Progenitor cell of endocrine pancreas (in vitro differentiated cells): ENCODE measurements at regions not wholly inside any gene's neighbourhood (a gene's known extent, or its start where the extent isn't known, plus 50 kb on each side); places are given as distances from the start of the nearest gene placed in this dataset.

Source experiments
- DNase-seq: peaks from one replicate; pipeline ENCODE4 v3.0.0; 2021; ENCODE audit warnings: low spot score; ENCODE audit not compliant: unreplicated experiment
- H3K27ac Mint-ChIP-seq: 2 replicates; pipeline ENCODE4 v1.8.0; 2021; ENCODE audit warnings: mild to moderate bottlenecking, moderate library complexity, mixed read lengths
- H3K27me3 Mint-ChIP-seq: 2 replicates; pipeline ENCODE4 v1.8.0; 2021; ENCODE audit warnings: mixed read lengths
- H3K36me3 Mint-ChIP-seq: 2 replicates; pipeline ENCODE4 v1.8.0; 2022; ENCODE audit warnings: mixed read lengths; ENCODE audit not compliant: insufficient read depth
- H3K4me1 Mint-ChIP-seq: 2 replicates; pipeline ENCODE4 v1.8.0; 2021; ENCODE audit warnings: low read depth, mixed read lengths
- H3K4me3 Mint-ChIP-seq: 2 replicates; pipeline ENCODE4 v1.8.0; 2021; ENCODE audit warnings: low read depth, mild to moderate bottlenecking, moderate library complexity, mixed read lengths
- H3K9me3 Mint-ChIP-seq: 2 replicates; pipeline ENCODE4 v1.8.0; 2021; ENCODE audit warnings: low read depth, mixed read lengths
- CTCF ChIP-seq: fragments of 200-600 bp; sonication (generic); IDR thresholded peaks from one replicate; pipeline ENCODE4 v1.5.0; 2021; ENCODE audit warnings: antibody characterized with exemption, mild to moderate bottlenecking; ENCODE audit not compliant: unreplicated experiment

- Mint-ChIP-seq H3K36me3 (no peaks in the 10 kb centered on the region), H3K4me1 (peaks cover 2% of the 10 kb centered on the region), H3K4me3 (no peak overlapping the region), H3K9me3 (no peaks in the 10 kb centered on the region), H3K27ac (no peak overlapping the region), H3K27me3 (peaks cover 3% of the 10 kb centered on the region)
- TF ChIP-seq CTCF: no peak
- DNase-seq: no peak
Observed at GRCh38 chr11:69377029-69377952, 83.3 kb downstream of the MYEOV start.

GRCh38 chr11:69377953-69378302 lies 84.0 kb downstream of the MYEOV start:
- Mint-ChIP-seq H3K4me3 (no peak overlapping the region), H3K9me3 (no peaks in the 10 kb centered on the region), H3K27me3 (peaks cover 3% of the 10 kb centered on the region), H3K36me3 (no peaks in the 10 kb centered on the region), H3K27ac (no peak overlapping the region), H3K4me1 (peaks cover 2% of the 10 kb centered on the region)
- DNase-seq: no peak
- no peak for TF ChIP-seq CTCF

- TF ChIP-seq CTCF: no peak
- peaks cover 3% of the 10 kb centered on the region for H3K27me3 Mint-ChIP-seq
- peaks cover 2% of the 10 kb centered on the region for H3K4me1 Mint-ChIP-seq
- H3K36me3 Mint-ChIP-seq: no peaks in the 10 kb centered on the region
- no peak overlapping the region for H3K4me3 Mint-ChIP-seq
- H3K27ac Mint-ChIP-seq: no peak overlapping the region
- H3K9me3 Mint-ChIP-seq: no peaks in the 10 kb centered on the region
- no peak for DNase-seq
Observed at GRCh38 chr11:69378303-69379141, 84.6 kb downstream of the MYEOV start.

- H3K9me3 Mint-ChIP-seq: no peaks in the 10 kb centered on the region
- no peak overlapping the region for H3K27ac Mint-ChIP-seq
- peaks cover 1% of the 10 kb centered on the region for H3K4me1 Mint-ChIP-seq
- H3K4me3 Mint-ChIP-seq: no peak overlapping the region
- H3K36me3 Mint-ChIP-seq: no peaks in the 10 kb centered on the region
- no peak for DNase-seq
- peaks cover 3% of the 10 kb centered on the region for H3K27me3 Mint-ChIP-seq
- TF ChIP-seq CTCF: no peak
Observed at GRCh38 chr11:69380451-69380901, 86.5 kb downstream of the MYEOV start.

- no peak overlapping the region for H3K4me3 Mint-ChIP-seq
- TF ChIP-seq CTCF: no peak
- no peak overlapping the region for H3K27ac Mint-ChIP-seq
- H3K27me3 Mint-ChIP-seq: peaks cover 5% of the 10 kb centered on the region
- H3K9me3 Mint-ChIP-seq: no peaks in the 10 kb centered on the region
- no peak for DNase-seq
- H3K36me3 Mint-ChIP-seq: no peaks in the 10 kb centered on the region
- no peaks in the 10 kb centered on the region for H3K4me1 Mint-ChIP-seq
Observed at GRCh38 chr11:69380921-69381581, 87.1 kb downstream of the MYEOV start.
